Panc1 (cell line): ENCODE measurements at regions not wholly inside any gene's neighbourhood (a gene's known extent, or its start where the extent isn't known, plus 50 kb on each side); places are given as distances from the start of the nearest gene placed in this dataset.

Experiments
- POLR2AphosphoS5 ChIP-seq: IDR thresholded peaks from 2 replicates; pipeline ENCODE4 v1.6.1; 2012; ENCODE audit warnings: mild to moderate bottlenecking, low read depth, low read length, moderate library complexity
- TF ChIP-seq, protein P1 (sequence below): fragments of 450-650 bp; IDR thresholded peaks from 2 replicates; pipeline ENCODE4 v1.5.1; 2017; ENCODE audit warnings: mild to moderate bottlenecking
- TF ChIP-seq, protein P2 (sequence below), 2 experiments: IDR thresholded peaks; 2 replicates each; pipeline ENCODE4 v1.6.1; 2011 to 2012; ENCODE audit warnings: low read depth in 2 of 2, control low read depth in 1 of 2, low read length in 1 of 2, mild to moderate bottlenecking in 1 of 2, moderate library complexity in 1 of 2; ENCODE audit not compliant: insufficient read depth in 1 of 2

DNA sequence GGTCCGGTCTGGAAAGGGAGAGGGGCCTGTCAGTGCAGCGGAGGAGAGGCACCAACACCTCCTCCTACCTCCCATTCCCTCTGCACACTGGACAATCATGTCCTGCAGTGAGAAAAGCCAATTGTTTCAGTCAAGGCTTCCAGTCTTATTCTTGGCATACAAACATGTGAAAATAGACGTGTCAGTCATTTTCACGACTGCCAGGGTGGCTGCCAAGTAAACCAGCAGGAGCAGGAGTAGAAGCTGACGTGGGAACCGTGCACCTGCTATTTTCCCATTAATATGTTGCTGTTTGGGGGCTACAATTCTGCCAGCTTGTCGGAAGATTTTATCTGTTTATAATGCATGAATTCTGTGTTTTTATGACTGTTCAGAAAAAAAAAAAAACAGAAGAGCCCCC, 202.3 kb downstream of the SPP2 start:
- TF ChIP-seq, protein P1, sequence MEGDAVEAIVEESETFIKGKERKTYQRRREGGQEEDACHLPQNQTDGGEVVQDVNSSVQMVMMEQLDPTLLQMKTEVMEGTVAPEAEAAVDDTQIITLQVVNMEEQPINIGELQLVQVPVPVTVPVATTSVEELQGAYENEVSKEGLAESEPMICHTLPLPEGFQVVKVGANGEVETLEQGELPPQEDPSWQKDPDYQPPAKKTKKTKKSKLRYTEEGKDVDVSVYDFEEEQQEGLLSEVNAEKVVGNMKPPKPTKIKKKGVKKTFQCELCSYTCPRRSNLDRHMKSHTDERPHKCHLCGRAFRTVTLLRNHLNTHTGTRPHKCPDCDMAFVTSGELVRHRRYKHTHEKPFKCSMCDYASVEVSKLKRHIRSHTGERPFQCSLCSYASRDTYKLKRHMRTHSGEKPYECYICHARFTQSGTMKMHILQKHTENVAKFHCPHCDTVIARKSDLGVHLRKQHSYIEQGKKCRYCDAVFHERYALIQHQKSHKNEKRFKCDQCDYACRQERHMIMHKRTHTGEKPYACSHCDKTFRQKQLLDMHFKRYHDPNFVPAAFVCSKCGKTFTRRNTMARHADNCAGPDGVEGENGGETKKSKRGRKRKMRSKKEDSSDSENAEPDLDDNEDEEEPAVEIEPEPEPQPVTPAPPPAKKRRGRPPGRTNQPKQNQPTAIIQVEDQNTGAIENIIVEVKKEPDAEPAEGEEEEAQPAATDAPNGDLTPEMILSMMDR, result no peak
- no peak for TF ChIP-seq POLR2AphosphoS5
- TF ChIP-seq, protein P2, sequence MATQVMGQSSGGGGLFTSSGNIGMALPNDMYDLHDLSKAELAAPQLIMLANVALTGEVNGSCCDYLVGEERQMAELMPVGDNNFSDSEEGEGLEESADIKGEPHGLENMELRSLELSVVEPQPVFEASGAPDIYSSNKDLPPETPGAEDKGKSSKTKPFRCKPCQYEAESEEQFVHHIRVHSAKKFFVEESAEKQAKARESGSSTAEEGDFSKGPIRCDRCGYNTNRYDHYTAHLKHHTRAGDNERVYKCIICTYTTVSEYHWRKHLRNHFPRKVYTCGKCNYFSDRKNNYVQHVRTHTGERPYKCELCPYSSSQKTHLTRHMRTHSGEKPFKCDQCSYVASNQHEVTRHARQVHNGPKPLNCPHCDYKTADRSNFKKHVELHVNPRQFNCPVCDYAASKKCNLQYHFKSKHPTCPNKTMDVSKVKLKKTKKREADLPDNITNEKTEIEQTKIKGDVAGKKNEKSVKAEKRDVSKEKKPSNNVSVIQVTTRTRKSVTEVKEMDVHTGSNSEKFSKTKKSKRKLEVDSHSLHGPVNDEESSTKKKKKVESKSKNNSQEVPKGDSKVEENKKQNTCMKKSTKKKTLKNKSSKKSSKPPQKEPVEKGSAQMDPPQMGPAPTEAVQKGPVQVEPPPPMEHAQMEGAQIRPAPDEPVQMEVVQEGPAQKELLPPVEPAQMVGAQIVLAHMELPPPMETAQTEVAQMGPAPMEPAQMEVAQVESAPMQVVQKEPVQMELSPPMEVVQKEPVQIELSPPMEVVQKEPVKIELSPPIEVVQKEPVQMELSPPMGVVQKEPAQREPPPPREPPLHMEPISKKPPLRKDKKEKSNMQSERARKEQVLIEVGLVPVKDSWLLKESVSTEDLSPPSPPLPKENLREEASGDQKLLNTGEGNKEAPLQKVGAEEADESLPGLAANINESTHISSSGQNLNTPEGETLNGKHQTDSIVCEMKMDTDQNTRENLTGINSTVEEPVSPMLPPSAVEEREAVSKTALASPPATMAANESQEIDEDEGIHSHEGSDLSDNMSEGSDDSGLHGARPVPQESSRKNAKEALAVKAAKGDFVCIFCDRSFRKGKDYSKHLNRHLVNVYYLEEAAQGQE (IDR thresholded peaks at IDR 0.05; ENCODE audit: insufficient read depth in 1 of 2, low read depth in 2 of 2, low read length in 1 of 2), result no peak
